ENCODE measurements at regions not wholly inside any gene's neighbourhood (a gene's known extent, or its start where the extent isn't known, plus 50 kb on each side); places are given as distances from the start of the nearest gene placed in this dataset.

GRCh38 chr1:58033311-58033710, 513.2 kb downstream of the OMA1 start:
- no peak for TF ChIP-seq CTCF (IDR thresholded peaks at IDR 0.05)
- TF ChIP-seq ZFX (IDR thresholded peaks at IDR 0.05; ENCODE audit: borderline replicate concordance) = no peak

All from 22Rv1 (cell line).